Activated CD8-positive, alpha-beta memory T cell treated with anti-CD3 and anti-CD28 coated beads for 48 hours (primary cell): ENCODE measurements at regions not wholly inside any gene's neighbourhood (a gene's known extent, or its start where the extent isn't known, plus 50 kb on each side); places are given as distances from the start of the nearest gene placed in this dataset.

ENCODE experiments used
- DNase-seq, 3 experiments: peaks; one replicate each; pipeline ENCODE4 v3.0.0-alpha.2; 2020; ENCODE audit warnings: low read depth in 2 of 3, low spot score in 2 of 3

DNA sequence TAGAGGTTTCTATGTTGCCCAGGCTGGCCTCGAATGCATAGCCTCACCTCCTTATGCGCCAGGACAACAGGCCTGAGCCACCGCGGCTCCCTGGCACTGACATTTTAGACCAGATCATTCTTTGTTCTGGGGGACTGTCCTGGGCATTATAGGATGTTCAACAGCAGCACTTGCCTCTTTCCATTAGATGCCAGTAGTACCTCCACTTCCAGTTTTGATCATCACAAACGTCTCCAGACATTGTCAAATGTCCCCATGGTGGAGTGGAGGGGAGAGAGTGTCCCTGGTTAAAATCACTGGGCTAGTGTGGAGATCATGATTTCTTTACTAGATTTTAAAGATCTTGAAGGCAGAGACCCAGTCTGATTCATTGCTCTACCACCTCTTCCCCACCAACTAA, 125.2 kb upstream of the MKLN1 start:
- no peak for DNase-seq

DNA sequence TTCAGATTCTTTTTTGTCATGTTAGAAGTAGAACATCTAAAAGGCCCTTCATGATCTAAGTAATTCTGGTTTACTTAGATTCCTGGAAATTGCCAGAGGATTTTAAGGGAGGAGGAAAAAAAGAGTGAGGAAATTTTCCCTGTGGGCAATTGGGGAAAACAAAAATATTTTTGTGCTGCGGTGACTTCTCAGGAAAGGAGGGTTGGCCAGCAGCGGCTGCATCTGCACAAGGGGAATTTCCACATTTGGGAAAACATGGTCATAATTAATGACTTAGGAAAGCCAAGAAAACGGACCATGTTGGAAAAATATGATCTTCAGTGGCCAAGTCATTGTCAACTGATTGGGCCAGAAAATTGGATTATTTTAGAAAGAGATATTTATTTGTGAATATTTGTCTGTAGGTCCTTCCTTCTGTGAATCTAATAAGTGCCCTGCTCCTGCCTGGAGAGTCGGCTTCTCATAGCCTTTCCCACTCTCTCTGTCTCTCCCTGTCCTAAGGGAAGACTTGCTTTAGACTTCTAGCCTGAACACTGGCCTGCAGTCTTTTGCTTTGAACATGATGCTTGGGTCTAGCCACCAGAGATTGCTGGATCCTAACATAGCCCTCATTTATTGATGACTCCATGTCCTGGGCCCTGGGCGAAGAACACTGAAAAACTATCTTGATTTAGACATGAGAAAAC, 124.2 kb upstream of the MKLN1 start:
- no peak for DNase-seq

- no peak for DNase-seq
Observed at GRCh38 chr7:131208777-131209176, 118.9 kb upstream of the MKLN1 start.

DNA sequence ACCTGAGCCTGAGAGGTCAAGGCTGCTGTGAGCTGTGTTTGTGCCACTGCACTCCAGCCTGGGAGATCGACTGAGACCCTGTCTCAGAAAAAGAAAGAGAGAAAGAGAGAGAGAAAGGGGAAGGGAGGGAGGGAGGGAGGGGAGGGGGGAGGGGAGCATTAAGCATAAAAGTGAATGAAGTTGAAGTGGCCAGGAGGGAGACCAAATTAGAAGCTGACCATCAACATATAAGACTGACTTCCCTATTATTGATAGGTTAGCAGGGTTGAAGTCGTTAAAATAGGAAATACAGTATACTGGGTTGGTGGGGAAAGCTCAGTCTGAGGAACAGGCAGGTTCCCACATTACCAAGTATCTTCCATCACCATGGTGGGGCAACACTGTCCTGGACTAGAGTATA, 117.1 kb upstream of the MKLN1 start:
- no peak for DNase-seq

DNA sequence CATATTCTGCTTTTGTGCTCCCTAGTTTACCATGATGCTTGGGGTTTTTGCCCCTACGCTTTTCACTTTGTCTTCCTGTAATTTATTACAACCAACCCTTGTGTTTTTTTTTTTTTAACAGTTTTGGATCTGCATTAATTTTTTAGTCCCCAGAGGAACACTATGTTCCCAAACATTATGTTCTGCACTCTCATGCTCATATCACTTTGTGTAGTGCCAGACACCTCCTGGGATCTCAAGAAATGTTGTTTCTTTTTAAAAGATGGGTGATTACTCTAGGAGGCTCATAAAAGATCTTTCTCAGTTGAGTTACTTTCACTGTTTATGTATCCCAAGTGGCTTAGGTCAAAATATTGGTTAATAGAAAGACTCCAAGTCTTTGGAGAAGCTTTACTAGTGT, 116.2 kb upstream of the MKLN1 start:
- DNase-seq = no peak

DNA sequence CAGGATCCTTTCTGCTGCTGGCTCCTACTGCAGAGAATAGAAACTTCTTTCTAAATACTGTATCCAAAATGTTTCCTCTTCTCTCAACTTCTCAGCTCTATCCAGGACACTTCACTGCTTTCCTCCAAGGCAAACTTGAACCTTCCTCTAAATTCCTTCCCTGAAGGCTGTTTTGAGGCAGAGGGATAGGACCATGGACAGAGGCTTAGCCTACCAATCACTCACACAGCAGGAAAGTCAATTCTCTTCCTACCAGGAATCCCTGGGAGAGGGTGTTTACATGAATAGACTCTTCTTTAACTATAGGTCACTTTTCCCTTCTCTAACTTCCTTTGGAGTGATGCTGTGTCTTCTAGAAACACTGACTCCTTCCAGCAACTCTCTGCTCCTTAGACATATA, 115.6 kb upstream of the MKLN1 start:
- no peak for DNase-seq

DNA sequence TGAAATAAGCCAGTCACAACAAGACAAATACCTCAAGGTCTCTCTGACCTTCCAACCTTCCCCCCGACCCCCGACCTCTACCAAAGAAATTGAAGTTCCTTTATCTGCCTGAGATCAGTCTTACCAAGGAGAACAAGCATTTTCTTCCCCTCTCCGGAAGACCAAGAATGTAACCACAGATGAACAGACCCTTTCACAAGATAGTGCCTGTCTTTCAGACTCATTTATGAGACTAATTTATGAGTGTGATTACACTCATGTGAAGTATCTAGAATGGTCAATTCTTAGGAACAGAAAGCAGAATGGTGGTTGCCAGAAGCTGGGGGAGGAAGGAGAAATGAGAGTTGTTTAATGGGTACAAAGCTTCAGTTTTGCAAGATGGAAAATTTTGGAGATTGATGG, 108.9 kb upstream of the MKLN1 start:
- no peak for DNase-seq

GRCh38 chr7:131219312-131220041, 108.2 kb upstream of the MKLN1 start:
- DNase-seq = no peak

DNA sequence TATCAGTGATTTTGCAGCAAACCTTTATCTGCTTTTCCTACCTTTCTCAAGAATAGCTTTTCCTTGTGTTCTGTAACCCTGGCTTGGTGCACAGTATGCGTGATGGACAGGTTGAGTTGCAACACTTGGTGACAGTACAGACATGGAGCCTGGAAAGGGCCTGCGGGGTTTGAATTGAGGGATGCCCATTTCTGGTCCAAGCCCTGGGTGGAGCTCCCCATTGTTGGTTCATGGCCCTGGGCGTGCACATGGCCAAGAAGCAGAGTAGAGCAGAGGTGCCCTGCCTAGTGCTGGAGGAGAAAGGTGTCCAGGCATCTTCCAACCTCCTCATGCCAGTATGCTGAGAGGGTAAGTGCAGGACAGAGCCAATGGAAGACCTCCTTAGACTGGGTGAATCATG, 106.6 kb upstream of the MKLN1 start:
- DNase-seq = no peak

DNA sequence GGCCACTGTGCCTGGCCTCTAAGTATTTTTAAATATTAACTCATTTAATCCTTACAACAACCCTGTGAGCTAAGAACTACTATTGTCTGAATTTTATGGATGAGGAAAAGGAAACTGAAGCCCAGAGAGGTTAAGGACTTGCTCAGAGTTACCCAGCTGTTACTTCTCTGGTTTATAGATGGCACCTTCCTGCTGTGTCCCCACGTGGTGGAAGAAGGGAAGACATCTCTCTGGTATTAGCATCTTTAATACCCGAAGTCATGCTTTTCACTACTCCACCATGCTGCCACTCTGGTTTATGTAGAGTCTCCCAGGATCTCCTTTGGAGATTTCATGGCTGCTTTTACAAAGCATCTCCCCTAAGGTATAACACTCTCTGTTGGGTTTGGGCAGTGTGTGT, 105.5 kb upstream of the MKLN1 start:
- DNase-seq = no peak

GRCh38 chr7:131223151-131223550, 104.5 kb upstream of the MKLN1 start:
- DNase-seq = no peak

DNA sequence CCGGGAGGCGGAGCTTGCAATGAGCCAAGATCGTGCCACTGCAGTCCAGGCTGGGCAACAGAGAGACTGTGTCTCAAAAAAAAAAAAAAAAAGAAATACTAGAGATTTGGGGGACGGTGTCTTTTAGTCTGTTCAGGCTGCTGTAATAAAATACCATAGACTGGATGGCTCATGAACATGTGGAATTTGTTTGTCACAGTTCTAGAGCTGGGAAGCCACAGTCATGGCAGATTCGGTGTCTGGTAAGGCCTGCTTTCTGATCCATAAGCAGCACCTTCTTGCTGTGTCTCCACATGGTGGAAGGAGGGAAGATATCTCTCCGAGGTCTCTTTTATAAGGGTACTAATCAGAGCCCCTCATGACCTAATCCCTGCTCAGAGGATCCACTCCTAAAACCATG, 102.7 kb upstream of the MKLN1 start:
- DNase-seq = no peak

DNA sequence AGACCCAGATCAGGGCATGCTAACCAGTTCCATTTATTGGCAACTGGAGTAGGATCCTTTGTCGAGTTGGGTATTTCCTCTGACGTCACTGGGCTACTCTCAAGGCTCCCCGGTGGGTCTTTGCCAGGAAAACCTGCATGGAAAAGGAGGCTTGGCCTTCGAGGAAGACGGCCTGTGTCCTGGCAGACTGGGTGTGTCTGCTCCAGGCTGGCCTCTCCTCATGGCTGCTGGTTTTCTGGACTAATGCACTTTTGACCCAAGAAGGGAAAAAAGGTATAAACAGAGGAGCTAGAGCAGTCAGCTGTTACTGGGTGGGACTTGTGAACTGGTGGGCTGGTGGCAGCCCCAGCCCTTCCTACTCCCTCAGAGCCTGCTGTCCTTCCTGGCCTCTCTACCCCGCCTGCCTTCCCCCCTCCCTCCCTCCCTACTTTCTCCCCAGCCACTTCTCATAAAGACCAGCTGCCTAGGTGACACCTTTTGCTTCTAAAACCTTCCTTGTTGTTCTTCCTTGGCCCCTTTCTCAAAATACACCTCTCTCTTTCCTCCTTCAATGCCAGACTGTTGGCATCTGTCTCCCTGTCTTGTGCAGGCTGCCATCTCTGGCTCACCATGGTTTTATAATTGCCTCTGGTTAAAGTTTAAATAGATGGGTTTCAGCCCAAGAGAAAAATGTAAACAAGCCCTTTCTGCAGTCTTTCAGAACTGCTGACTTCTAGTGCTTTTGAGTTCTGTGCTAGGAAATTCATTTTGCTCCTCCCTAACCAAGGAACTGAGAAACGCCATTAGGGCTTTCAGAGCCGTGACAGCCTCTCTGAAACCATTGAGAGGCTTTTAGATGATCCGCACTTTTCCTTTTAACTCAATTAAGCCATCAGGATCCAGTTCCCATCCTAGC, 101.8 kb upstream of the MKLN1 start:
- DNase-seq = no peak

GRCh38 chr7:131226514-131226865, 101.2 kb upstream of the MKLN1 start:
- no peak for DNase-seq

DNA sequence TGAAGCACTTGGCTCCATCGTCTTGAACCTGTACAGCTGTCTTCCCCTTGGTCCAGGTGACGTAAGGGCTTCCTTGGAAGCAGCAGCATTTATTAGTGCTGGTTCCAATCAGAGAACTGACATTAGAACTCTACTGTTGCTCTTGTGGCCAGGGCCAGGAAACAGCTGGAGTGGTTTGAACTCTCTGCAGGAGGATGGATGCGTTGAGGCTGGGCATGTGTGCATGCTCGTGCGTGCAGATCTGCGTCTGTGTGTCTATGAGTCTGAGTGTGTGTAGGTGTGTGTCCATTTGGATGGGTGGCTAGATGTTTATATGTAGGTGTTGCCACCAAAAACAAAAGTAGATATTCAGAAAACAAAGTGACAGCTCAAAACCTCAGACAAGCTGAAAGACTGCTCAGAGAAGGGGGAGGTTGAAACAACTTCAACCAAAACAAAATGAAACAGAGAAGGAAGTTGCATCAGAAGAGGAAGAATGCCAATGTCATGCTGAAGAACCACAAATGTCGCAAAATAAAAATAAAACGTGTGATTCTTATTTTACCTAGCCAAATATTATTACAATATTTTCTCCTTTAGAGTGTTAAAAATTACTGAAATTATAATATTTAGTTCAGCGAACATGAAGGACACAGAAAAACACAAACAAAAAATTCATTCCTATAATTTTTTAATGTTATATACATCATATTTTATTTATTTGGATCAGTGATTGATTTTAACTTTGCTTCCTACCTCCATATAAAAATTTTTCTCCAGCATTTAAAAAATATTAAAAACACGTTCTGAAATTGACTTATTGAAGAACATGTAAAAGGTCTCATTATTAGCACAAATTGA, 96.1 kb upstream of the MKLN1 start:
- DNase-seq = peak; percentile 26 to 32 (median 29)

DNA sequence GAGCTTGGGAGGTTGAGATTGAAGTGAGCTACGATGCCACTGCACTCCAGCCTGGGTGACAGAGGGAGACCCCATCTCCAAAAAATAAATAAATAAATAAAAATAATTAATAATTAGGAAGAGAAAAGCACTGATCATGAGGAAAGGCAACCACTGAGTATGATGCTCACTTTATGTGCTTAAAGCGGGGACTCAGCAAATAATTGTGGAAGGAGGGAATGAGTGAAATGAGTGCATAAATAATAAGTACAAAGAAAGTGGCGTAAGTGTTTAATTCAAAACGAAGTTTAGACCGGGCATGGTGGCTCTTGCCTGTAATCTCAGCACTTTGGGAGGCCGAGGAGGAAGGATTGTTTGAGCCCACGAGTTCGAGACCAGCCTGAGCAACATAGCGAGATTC, 94.9 kb upstream of the MKLN1 start:
- DNase-seq = no peak

DNA sequence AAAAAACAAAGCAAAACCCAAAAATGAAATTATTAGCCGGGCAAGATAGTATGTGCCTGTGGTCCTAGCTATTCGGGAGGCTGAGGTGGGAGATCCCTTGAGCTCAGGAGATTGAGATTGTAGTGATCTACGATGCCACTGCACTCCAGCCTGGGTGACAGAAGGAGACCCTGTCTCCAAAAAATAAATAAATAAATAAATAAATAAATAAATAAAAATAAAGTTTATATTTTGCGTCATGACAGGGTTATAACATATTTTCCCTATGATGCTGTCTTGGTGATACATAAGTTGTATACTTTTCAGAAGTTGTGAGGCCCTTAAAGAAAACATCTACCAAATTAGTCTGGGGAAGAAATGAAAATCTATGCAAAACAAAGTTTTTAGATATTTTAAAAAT, 94.5 kb upstream of the MKLN1 start:
- DNase-seq = no peak

DNA sequence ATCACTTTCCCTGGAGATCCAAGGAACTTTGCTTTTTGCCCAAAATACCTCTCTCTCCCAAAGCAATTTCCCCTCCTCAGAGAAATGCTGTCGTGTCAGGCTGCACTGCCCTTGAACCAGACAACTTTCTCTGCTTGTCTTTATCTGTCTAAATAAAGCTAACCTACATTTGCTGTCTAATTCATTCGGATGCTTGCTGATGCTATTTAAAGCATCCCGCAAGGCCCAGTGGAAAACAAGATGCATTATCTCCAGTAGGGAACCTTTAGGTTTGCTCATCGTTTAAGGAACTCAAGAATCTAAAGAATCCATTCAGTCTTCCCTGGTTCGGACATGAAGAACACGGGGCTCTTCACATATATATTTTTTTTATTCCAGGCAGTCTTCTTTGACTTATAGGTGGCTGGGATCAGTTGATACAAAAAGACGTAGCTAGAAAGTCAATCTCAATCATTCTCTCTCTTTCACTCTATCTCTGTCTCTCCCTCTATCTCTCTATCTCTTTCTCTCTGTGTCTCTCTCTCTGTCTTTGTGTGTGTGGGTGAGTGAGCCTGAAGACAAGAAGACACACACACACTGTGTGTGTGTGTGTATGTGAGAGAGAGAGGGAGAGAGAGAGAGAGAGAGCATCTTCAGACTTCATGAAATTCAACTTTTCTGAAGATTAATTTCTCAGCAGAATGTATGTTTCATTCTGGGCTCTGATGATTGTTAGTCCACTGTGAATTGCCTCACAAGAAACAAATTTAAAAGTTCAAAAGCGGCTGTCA, 92.8 kb upstream of the MKLN1 start:
- DNase-seq = no peak

- peak; percentile 18 to 47 (median 37) for DNase-seq
Observed at GRCh38 chr7:131235489-131236317, 92.0 kb upstream of the MKLN1 start.

DNA sequence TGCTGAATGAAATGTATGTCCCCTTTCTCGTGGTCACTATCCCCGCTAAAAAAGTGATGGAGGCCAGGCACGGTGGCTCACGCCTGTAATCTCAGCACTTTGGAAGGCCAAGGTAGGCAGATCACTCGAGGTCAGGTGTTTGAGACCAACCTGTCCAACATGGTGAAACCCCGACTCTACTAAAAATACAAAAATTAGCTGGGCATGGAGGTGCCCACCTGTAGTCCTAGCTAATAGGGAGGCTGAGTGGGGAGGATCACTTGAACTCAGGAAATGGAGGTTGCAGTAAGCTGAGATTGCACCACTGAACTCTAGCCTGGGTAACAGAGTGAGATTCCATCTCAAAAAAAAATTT, 91.4 kb upstream of the MKLN1 start:
- no peak for DNase-seq
